HG03159 (cell line): ENCODE measurements at regions not wholly inside any gene's neighbourhood (a gene's known extent, or its start where the extent isn't known, plus 50 kb on each side); places are given as distances from the start of the nearest gene placed in this dataset.

Experiments
- ATAC-seq: cut with Tn5 transposase; IDR thresholded peaks from one replicate; pipeline ENCODE4 v1.9.1; 2021; ENCODE audit warnings: mild to moderate bottlenecking, moderate library complexity; ENCODE audit not compliant: unreplicated experiment

DNA sequence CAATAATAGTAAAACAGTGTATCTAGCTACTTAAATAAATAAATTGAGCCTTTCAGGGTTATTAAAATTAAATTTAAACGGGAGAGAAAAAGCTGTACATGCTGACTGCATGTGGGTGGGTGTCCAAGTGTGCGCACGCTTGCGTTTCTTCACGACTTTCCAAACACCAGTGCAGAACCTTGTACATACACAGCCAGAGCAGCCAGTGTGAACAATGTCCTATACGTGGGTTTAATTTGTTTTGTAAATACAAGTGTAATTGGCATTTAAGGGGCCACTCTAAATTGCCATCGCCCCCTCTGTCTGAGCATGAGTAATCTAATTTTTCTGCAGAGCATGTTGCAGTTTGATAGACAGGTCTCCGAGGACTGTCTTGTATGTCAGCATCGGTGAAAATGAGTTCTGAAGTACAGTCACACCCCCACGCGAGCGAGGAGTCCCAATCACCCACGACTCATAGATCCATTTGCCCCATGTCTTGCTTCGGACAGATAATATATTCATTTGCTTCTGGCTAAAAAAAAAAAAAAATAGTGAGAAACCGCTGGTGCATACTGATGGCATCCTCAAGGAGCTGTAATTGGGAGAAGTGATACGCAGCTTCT, 121.8 kb upstream of the ARRDC4 start:
- ATAC-seq = no peak

GRCh38 chr15:97840501-97840900, 120.0 kb upstream of the ARRDC4 start:
- ATAC-seq = no peak

GRCh38 chr15:97841558-97841957, 118.9 kb upstream of the ARRDC4 start:
- ATAC-seq = no peak

GRCh38 chr15:97849183-97849582, 111.3 kb upstream of the ARRDC4 start:
- no peak for ATAC-seq

GRCh38 chr15:97858296-97858695, 102.2 kb upstream of the ARRDC4 start:
- no peak for ATAC-seq

- no peak for ATAC-seq
Observed at GRCh38 chr15:97861529-97862260, 98.8 kb upstream of the ARRDC4 start.

DNA sequence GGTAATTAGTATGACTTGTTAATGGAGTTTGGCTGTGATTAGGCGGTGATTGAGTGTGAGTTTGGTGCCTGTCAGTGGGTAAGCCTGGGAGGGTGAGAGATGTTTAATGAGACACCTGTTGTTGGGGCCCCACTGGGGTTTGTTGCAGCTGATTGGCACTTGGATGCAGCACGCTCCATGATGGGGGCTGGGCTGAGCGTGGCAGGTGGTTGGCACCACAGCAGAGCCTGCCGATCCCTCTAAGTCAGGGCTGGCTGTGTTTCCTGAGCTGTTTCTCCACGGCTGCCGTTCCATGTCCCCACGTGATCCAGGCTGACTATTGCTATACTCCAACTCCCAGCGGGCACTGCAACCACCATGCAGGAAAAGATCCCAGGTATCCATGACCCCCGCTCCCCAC, 93.5 kb upstream of the ARRDC4 start:
- no peak for ATAC-seq

DNA sequence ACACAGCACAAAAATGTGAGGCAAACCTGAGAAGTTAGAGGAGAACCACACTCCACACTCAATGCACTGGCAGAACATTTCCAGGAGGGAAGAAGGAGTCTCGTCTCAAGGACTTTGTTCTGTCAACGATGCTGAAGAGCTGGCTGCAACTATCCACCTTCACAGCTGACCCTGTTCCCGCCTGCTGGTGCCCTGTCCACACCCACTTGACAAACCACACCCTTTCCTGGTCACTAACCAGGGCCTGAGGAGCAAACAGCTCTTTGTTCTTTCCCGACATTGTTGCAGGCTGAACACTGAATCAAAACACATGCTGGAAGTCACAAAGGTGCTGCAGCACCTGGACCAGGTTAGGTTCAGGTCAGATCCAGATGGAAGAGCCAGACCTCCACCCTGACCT, 92.6 kb upstream of the ARRDC4 start:
- ATAC-seq = no peak

DNA sequence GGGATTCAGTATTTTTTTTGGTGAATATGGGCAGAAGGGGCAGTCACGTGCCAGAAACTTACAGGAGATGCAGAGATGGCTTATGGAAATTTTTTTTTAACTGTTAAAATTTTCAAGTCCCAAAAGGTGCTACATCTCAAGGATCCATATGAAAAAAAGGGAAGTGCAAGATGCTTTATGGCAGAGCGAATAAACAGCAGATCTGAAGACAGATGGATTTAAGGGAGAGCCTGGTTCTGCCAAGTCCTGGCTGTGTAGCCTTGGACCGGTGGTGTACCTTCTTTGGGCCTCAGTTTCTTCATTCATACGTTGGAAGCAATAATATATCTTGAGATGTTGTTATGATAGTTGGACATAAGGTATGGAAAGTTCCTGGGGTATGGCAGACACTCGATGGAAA, 91.5 kb upstream of the ARRDC4 start:
- no peak for ATAC-seq

DNA sequence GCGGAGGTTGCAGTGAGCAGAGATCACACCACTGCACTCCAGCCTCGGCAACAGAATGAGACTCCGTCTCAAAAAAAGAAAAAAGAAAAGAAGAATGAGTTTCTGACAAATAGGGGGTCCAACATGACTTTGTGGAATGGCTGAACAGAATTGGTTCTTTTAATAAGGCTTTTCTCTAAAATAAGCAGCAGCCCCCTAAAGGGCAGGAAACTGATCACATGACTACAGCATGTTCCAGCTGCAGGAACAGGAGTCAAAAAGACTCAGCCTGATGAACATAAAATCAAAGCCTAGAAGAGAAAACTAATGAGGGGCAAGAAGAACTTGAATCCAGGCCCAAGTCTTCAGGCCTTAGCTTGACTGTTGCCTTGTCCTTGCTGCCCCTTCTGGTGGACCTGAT, 89.7 kb upstream of the ARRDC4 start:
- ATAC-seq = no peak

GRCh38 chr15:97874139-97874538, 86.4 kb upstream of the ARRDC4 start:
- no peak for ATAC-seq

DNA sequence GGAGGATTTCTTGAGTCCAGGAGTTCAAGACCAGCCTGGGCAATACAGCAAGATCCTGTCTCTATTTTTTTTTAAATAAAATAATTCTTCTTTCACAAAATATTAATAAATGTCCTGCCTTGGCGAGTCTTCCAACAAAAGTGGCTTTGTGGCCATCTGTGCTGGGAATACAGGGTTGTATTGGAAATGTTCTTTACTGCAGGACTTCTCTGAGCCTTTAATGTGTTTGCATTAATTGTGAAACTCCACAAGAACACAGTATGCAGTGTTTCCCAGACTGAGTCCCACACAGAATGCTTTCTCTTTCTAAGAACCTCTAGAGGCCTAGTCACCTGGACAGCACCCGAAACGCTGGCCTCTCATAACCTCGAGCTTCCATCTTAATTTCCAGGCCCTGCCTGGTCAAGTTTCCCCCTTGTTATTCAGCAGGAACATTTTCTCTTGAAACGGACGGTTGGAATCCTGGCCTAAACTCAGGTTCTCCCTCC, 85.4 kb upstream of the ARRDC4 start:
- ATAC-seq = no peak

DNA sequence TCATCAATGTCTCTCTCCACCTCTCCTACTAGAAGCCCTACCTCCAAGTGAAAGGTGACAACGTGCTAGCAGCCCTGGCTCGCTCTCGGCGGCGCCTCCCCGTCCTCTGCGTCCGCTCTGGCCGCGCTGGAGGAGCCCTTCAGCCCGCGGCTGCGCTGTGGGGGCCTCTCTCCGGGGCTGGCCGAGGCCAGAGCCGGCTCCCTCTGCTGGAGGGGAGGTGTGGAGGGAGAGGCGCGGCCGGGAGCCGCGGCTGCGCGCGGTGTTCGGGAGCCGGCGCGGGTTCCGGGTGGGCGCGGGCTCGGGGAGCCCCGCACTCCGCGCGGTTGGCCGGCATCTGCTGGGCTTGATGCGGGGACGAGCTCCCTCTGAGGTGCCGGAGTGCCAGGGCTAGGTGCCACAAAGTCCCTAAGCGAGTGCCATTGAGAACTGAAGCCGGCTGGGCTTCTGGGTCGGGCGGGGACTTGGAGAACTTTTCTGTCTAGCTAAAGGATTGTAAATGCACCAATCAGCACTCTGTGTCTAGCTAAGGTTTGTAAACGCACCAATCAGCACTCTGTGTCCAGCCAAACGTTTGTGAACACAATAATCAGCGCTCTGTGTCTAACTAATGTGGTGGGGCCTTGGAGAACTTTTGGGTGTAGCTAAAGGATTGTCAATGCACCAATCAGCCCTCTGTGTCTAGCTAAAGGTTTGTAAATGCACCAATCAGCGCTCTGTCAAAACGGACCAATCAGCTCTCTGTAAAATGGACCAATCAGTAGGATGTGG, 84.8 kb upstream of the ARRDC4 start:
- no peak for ATAC-seq

GRCh38 chr15:97876281-97876675, 84.2 kb upstream of the ARRDC4 start:
- no peak for ATAC-seq

DNA sequence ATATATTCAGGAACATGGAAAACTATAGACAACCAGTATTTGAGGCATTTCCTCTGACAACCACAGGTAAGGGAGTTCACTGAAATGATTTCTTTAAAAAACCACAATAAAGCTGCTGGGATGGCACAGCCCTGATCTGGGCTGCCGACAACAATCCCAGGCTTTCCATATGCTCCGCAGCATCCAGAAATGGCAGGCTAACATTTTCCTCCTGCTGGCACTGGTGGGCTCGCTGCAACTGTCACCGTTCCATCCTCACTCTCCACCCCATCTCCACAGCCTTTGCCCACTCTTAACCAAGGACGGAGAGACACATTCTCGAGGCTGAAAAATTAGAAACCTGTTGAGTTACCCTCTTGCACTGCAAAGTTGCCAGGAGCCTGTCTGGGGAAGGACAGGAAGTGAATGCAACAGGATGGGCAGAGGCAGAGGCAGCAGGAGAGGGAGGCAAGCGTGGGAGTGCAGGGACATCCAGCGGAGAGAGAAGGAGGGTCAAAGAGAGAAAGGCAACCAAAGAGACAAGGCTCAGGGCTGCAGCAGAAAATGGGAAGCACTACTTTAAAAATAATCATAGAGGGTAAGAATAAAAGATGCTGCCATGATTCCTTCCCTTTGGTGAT, 79.0 kb upstream of the ARRDC4 start:
- no peak for ATAC-seq

DNA sequence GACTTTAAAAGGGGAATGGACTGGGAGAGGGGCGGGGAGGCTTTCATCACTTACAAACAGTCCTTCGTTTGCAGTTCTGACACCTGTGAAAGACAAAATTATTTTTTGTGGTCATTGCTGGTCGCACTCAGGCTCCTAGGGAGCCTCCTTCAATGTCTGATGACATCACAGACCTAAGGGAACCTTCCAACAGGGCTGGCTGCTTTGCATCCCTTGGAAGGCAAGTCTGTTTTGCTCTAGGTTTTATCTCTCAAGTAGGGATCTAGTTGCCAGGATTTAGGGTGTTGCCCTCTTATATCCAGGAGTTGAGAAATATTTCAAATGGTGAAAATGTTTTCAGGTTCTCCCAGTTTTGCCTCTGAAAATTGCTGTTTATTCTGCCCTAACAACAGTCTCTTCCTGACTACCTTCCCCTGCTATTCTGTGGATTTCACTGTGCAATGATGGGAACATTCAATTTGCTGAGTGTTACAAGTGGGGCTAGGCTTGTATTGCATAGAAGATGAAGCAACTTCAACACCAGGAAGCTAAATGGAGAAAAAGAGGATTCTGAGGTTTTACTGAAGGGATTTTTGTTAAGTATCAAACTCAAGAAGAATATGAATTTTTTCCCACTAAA, 75.9 kb upstream of the ARRDC4 start:
- ATAC-seq = no peak

DNA sequence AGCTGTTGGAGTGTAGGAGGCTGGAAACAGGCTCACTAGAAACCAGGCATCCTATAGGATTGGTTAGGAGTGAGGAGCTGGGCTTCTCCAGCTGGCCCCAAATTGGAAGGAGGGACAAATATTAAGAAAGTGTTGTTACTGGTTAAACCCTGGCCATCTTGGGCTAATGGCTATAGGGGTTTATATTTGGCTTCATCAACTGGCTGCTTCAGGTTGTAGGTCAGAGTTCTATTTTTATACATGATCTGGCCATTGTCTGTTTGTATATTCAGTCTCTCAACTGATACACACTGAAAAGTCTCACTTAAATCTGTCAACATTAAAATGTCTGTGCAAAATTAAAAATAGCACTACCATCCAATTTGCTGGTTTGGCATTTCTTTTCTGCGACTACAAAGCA, 70.2 kb upstream of the ARRDC4 start:
- ATAC-seq = no peak

GRCh38 chr15:97892167-97892938, 68.2 kb upstream of the ARRDC4 start:
- ATAC-seq = no peak

DNA sequence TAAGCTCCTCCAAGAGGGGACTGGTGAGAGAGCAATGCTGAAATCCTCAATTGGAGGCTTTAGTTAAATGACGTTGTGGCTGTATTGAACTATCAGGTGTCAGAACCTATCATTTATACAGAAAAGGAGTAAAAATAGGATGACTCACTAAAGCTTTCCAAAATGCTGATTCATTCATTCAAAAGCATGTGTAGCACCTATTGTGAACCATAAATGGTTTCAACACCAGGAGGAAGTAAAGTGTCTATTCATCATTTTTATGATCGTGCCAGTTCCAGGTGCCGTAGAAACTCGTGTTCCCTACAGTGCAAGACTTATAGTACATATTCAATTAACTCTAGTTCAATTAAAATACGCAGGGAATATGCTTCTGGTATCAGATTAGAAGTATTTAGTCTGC, 66.5 kb upstream of the ARRDC4 start:
- no peak for ATAC-seq

- no peak for ATAC-seq
Observed at GRCh38 chr15:97899981-97900380, 60.5 kb upstream of the ARRDC4 start.
